Sigmoid colon (tissue), 6 donors: ENCODE measurements at regions not wholly inside any gene's neighbourhood (a gene's known extent, or its start where the extent isn't known, plus 50 kb on each side); places are given as distances from the start of the nearest gene placed in this dataset.

ENCODE experiments used
- DNase-seq: peaks from one replicate; pipeline ENCODE4 v3.0.0-alpha.2; 2019
- H3K27ac ChIP-seq, 4 donors: fragments of 200-600 bp; sonication (generic); one replicate each; pipeline ENCODE4 v1.5.1; 2016 to 2019; ENCODE audit warnings: mild to moderate bottlenecking in 1 of 4
- H3K27me3 ChIP-seq, 3 donors: fragments of 200-600 bp; sonication (generic); one replicate each; pipeline ENCODE4 v1.5.1; 2019; ENCODE audit warnings: mild to moderate bottlenecking in 1 of 3
- H3K36me3 ChIP-seq, 4 donors: fragments of 200-600 bp; sonication (generic); one replicate each; pipeline ENCODE4 v1.5.1; 2016 to 2019
- H3K4me1 ChIP-seq, 4 donors: fragments of 200-600 bp; sonication (generic); one replicate each; pipeline ENCODE4 v1.5.1; 2017 to 2019
- H3K4me3 ChIP-seq, 4 donors: fragments of 200-600 bp; sonication (generic); one replicate each; pipeline ENCODE4 v1.5.1; 2017 to 2019; ENCODE audit warnings: mild to moderate bottlenecking in 2 of 4, moderate library complexity in 1 of 4
- H3K9me3 ChIP-seq, 4 donors: fragments of 200-600 bp in 3 of 4; sonication (generic) in 3 of 4; one replicate each; pipeline versions ENCODE4 v1.5.1 to v1.6.1; 2013 to 2019
- EP300 ChIP-seq, 4 donors: sonication (generic); formaldehyde crosslinking; IDR thresholded peaks; one replicate each; pipeline ENCODE4 v1.6.1; 2017; ENCODE audit warnings: antibody characterized with exemption in 4 of 4
- POLR2A ChIP-seq, 2 donors: fragments of 450-650 bp; IDR thresholded peaks; one replicate each; pipeline ENCODE4 v1.6.1; 2016; ENCODE audit warnings: antibody characterized with exemption in 2 of 2, mild to moderate bottlenecking in 2 of 2, moderate library complexity in 2 of 2
- POLR2AphosphoS5 ChIP-seq, 4 donors: sonication (generic); formaldehyde crosslinking; IDR thresholded peaks; one replicate each; pipeline ENCODE4 v1.6.1; 2017; ENCODE audit warnings: antibody characterized with exemption in 4 of 4
- WGBS, 2 donors: extraction: QIAGEN DNeasy Blood & Tissue Kit; methylation state at CpG; one replicate each; pipeline ENCODE4 v1.1.7; 2013; 5-methylcytosine and 5-hydroxymethylcytosine counted together
- intact Hi-C: fragments of 100-400 bp; cut with DNase I; formaldehyde crosslinking; loops from one replicate; pipeline ENCODE4 v1.15.1; 2023
- TF ChIP-seq, protein P1 (sequence below), 4 experiments: fragments of 450-650 bp in 3 of 4; fragments of 200-600 bp in 1 of 4; IDR thresholded peaks; one replicate each; pipeline ENCODE4 v1.5.1; 2016 to 2019; ENCODE audit warnings: antibody characterized with exemption in 4 of 4, mild to moderate bottlenecking in 3 of 4, moderate library complexity in 2 of 4
- donor health status: healthy with polysubstance abuse.
- donor health status: healthy.

DNA sequence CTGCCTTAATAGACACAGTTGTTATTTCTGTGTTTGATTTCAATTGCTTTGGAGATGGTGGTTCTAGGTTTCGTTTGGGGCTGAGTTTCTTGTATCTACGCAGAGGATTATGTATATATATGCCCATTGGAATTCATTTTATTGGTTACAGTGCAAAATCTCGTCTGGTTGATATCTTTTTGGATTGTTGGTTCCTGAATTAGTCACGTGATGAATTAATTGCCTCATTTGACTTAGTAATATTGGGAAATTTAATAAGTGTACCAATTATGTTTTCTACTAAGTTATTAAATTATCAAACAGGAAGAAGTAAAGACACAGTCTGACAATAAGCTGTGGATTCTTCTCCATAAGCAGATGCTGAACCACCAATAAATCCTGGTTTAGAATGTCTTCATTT lies 467.9 kb upstream of the TENM3 start:
- Histone ChIP-seq H3K9me3 (no peaks in the 10 kb centered on the region), H3K36me3 (no peaks in the 10 kb centered on the region), H3K27me3 (no peaks in the 10 kb centered on the region), H3K4me1 (no peaks in the 10 kb centered on the region), H3K27ac (no peak overlapping the region), H3K4me3 (no peak overlapping the region)
- intact Hi-C loops: no loop called here
- no peak for DNase-seq
- 72 to 80% methylated on average over 4 of the region's 4 CpGs for WGBS, 2 donors
- TF ChIP-seq, protein P1, sequence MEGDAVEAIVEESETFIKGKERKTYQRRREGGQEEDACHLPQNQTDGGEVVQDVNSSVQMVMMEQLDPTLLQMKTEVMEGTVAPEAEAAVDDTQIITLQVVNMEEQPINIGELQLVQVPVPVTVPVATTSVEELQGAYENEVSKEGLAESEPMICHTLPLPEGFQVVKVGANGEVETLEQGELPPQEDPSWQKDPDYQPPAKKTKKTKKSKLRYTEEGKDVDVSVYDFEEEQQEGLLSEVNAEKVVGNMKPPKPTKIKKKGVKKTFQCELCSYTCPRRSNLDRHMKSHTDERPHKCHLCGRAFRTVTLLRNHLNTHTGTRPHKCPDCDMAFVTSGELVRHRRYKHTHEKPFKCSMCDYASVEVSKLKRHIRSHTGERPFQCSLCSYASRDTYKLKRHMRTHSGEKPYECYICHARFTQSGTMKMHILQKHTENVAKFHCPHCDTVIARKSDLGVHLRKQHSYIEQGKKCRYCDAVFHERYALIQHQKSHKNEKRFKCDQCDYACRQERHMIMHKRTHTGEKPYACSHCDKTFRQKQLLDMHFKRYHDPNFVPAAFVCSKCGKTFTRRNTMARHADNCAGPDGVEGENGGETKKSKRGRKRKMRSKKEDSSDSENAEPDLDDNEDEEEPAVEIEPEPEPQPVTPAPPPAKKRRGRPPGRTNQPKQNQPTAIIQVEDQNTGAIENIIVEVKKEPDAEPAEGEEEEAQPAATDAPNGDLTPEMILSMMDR (IDR thresholded peaks at IDR 0.05): no peak
- TF ChIP-seq EP300 (IDR thresholded peaks at IDR 0.05) (no peak), POLR2A (IDR thresholded peaks at IDR 0.05) (no peak), POLR2AphosphoS5 (IDR thresholded peaks at IDR 0.05) (no peak)

DNA sequence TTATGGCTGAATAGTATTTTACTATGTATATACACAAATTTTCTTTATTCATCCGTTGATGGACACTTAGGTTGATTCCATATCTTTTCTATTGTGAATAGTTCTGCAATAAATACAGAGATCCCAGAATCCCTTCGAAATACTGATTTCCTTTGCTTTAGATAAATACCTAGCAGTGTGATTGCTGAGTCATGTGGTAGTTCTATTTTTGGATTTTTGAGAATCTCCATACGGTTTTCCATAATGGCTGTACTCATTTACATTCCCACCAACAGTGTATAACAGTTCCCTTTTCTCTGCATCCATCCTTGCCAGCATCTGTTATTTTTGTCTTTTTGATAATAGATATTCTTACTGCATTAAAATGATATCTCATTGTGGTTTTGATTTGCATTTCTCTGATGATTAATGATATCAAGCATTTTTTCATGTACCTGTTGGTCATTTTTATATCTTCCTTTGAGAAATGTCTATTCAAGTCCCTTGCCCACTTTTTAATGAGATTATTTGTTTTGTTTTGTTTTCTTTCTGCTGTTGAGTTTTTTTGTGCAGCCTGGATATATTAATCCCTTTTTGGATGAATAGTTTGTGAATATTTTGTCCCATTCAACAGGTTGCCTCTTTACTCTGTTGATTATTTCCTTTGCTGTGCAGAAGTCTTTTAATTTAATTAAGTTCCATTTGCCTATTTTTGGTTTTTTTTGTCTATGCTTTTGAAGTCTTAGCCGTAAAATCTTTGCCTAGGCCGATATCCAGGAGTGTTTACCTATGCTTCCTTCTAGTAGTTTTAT lies 466.7 kb upstream of the TENM3 start:
- Histone ChIP-seq H3K27me3 (no peaks in the 10 kb centered on the region), H3K4me3 (no peak overlapping the region), H3K9me3 (peaks cover 0 to 3% (median 0%) of the 10 kb centered on the region in 4 donors), H3K27ac (no peak overlapping the region), H3K4me1 (no peaks in the 10 kb centered on the region), H3K36me3 (no peaks in the 10 kb centered on the region)
- TF ChIP-seq POLR2A (IDR thresholded peaks at IDR 0.05): no peak
- TF ChIP-seq POLR2AphosphoS5 (IDR thresholded peaks at IDR 0.05): no peak
- TF ChIP-seq, protein P1 (IDR thresholded peaks at IDR 0.05): no peak
- no peak for TF ChIP-seq EP300 (IDR thresholded peaks at IDR 0.05)
- no peak for DNase-seq
- intact Hi-C loops: no loop called here
- 80 to 82% methylated on average over 5 of the region's 5 CpGs for WGBS, 2 donors

DNA sequence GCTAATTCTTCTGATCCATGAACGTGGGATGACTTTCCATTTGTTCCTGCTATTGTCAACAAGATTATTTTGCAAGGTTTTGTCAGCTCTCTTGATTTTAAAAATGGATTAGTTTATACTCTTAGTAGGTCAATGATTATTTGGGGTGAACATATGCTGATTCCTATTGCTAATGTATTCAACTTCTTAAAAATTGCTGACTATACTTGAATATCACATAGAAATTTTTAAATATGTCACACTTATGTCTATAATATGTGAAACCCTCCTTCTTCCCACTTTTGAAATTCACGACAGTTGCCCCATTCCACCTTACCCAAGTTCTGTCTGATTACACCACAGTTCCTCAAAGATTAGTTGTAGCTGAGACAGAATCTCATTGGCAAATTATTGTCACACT lies 465.7 kb upstream of the TENM3 start:
- intact Hi-C loops: no loop called here
- H3K27me3 ChIP-seq: no peaks in the 10 kb centered on the region
- H3K36me3 ChIP-seq: no peaks in the 10 kb centered on the region
- WGBS, 2 donors: 67 to 77% methylated on average over 2 of the region's 2 CpGs
- H3K9me3 ChIP-seq: peaks cover 0 to 3% (median 0%) of the 10 kb centered on the region in 4 donors
- H3K27ac ChIP-seq: no peak overlapping the region
- H3K4me1 ChIP-seq: no peaks in the 10 kb centered on the region
- DNase-seq: no peak
- no peak for TF ChIP-seq POLR2A (IDR thresholded peaks at IDR 0.05)
- no peak for TF ChIP-seq EP300 (IDR thresholded peaks at IDR 0.05)
- no peak for TF ChIP-seq POLR2AphosphoS5 (IDR thresholded peaks at IDR 0.05)
- TF ChIP-seq, protein P1 (IDR thresholded peaks at IDR 0.05): no peak
- no peak overlapping the region for H3K4me3 ChIP-seq

DNA sequence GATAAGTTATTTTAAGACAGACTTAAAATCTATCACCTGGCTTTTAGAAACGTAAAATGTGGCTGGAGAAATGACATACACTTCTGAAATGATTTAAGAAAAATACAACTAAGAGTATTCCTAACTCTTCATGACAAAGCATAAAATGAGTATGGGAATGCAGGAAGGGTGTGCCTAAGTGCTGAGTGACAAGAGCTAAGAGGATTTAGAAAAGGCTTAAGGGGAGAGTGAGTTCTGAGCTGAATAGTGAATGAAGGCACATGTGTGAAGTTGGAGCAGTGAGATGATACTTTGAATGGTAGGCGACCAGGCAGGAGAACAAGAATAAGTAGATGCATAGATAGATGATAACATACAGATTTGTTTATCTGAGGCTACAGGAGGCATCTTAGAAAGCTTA lies 458.3 kb upstream of the TENM3 start:
- H3K9me3 ChIP-seq: peaks cover 0 to 3% (median 0%) of the 10 kb centered on the region in 4 donors
- H3K27me3 ChIP-seq: no peaks in the 10 kb centered on the region
- H3K4me3 ChIP-seq: no peak overlapping the region
- no peak for DNase-seq
- no peaks in the 10 kb centered on the region for H3K4me1 ChIP-seq
- H3K36me3 ChIP-seq: no peaks in the 10 kb centered on the region
- TF ChIP-seq, protein P1 (IDR thresholded peaks at IDR 0.05): no peak
- TF ChIP-seq EP300 (IDR thresholded peaks at IDR 0.05) (no peak), POLR2A (IDR thresholded peaks at IDR 0.05) (no peak), POLR2AphosphoS5 (IDR thresholded peaks at IDR 0.05) (no peak)
- H3K27ac ChIP-seq: no peak overlapping the region
- intact Hi-C loops: no loop called here
- 63 to 72% methylated on average over 2 of the region's 2 CpGs for WGBS, 2 donors
